SU-DHL-6 (cell line): ENCODE measurements at regions not wholly inside any gene's neighbourhood (a gene's known extent, or its start where the extent isn't known, plus 50 kb on each side); places are given as distances from the start of the nearest gene placed in this dataset.
A peak's percentile ranks its signal among the peaks of the same experiment; 100 is the strongest.

Experiments used
- H2AFZ ChIP-seq: fragments of 200-600 bp; sonication (generic); 2 replicates; pipeline ENCODE4 v1.6.1; 2014; ENCODE audit warnings: low read depth, mild to moderate bottlenecking, moderate library complexity, mixed read lengths, antibody characterized with exemption, low read length; ENCODE audit not compliant: severe bottlenecking
- H3F3A ChIP-seq: fragments of 200-600 bp; shearing (Covaris generic); 2 replicates; pipeline ENCODE4 v1.6.0; 2016; ENCODE audit warnings: antibody characterized with exemption, mild to moderate bottlenecking; ENCODE audit not compliant: insufficient read depth
- H3K27ac ChIP-seq: fragments of 200-600 bp; sonication (generic); 2 replicates; pipeline ENCODE4 v1.5.1; 2016; ENCODE audit warnings: low read depth, mild to moderate bottlenecking, low read length, moderate library complexity, mixed read lengths
- H3K27me3 ChIP-seq: fragments of 200-600 bp; sonication (generic), shearing (Covaris generic); 2 replicates; pipeline ENCODE4 v1.6.0; 2014; ENCODE audit warnings: mild to moderate bottlenecking, low read length
- H3K36me3 ChIP-seq: fragments of 200-600 bp; sonication (generic); 2 replicates; pipeline ENCODE4 v1.6.1; 2014; ENCODE audit warnings: mild to moderate bottlenecking, low read length, mixed read lengths
- H3K4me2 ChIP-seq: fragments of 300-600, 200-600 bp; shearing (Covaris generic), sonication (generic); 2 replicates; pipeline ENCODE4 v1.6.0; 2014; ENCODE audit warnings: low read length, low read depth, mild to moderate bottlenecking; ENCODE audit not compliant: poor library complexity, severe bottlenecking
- H3K4me3 ChIP-seq: fragments of 200-600 bp; sonication (generic); 2 replicates; pipeline ENCODE4 v1.5.1; 2014; ENCODE audit warnings: antibody characterized with exemption, low read length, mild to moderate bottlenecking, mixed read lengths; ENCODE audit not compliant: insufficient read depth, poor library complexity, severe bottlenecking
- H3K79me2 ChIP-seq: fragments of 200-600 bp; sonication (generic); 2 replicates; pipeline ENCODE4 v1.6.1; 2014; ENCODE audit warnings: mild to moderate bottlenecking, low read length, moderate library complexity; ENCODE audit not compliant: insufficient read depth
- H3K9ac ChIP-seq: fragments of 200-600 bp; sonication (generic); 2 replicates; pipeline ENCODE4 v1.7.0; 2014; ENCODE audit warnings: mild to moderate bottlenecking, low read length
- H3K9me2 ChIP-seq: fragments of 200-600 bp; sonication (generic); replicated peaks from 2 replicates; pipeline ENCODE4 v1.6.1; 2014; ENCODE audit warnings: low read length; ENCODE audit not compliant: insufficient read depth
- H3K9me3 ChIP-seq: fragments of 200-600 bp; sonication (generic); 2 replicates; pipeline ENCODE4 v1.6.1; 2014; ENCODE audit warnings: low read length, mixed read lengths; ENCODE audit not compliant: insufficient read depth
- H4K20me1 ChIP-seq: fragments of 200-600 bp; sonication (generic); 2 replicates; pipeline ENCODE4 v1.6.1; 2014; ENCODE audit warnings: low read depth, mild to moderate bottlenecking, antibody characterized with exemption, low read length, moderate library complexity, mixed read lengths
- EZH2phosphoT487 ChIP-seq: fragments of 200-600 bp; sonication (generic), shearing (Covaris generic); conservative IDR thresholded peaks from 2 replicates; pipeline ENCODE4 v1.6.1; 2018; ENCODE audit warnings: mild to moderate bottlenecking, antibody characterized with exemption, low read length, moderate library complexity, mixed read lengths
- TF ChIP-seq, protein P1 (sequence below): fragments of 200-600 bp; sonication (generic); IDR thresholded peaks from one replicate; pipeline ENCODE4 v1.5.1; 2017; ENCODE audit warnings: antibody characterized with exemption, mild to moderate bottlenecking, low read length, moderate library complexity; ENCODE audit not compliant: insufficient read depth, poor library complexity, severe bottlenecking

DNA sequence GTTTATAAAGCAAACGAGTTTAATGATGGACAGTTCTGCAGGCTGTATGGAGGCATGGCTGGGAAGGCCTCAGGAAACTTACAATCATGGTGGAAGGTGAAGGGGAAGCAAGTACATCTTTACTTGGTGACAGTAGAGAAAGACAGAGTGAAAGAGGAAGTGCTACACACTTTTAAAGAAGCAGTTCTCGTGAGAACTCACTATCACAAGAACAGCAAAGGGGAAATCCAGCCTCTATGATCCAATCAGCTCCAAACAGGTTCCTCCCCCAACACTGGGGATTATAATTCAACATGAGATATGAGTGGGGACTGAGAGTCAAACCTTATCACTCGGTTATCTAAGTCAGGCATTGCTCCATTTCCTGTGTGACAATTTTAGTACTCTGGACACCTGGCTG is 189.9 kb upstream of the CNTN1 start:
- no peak overlapping the region for H3K4me2 ChIP-seq

DNA sequence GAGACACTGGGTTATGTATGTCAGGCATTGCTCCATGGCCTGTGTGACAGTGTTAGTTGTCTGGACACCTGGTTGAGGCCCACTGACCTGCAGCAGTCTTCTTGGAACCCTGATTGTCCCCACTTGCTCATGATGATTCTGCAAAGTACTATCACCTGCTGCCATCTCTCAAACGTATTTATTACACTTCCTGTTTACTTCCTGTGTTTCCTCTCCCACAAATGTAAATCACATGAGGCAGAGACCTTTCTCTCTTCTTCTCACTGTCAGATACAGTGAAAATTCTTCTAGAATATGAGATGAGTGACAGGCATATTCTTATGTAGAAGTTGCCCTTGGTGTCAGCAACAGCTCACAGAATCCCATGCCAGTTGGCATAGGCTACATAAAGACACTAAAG is 186.9 kb upstream of the CNTN1 start:
- no peak for TF ChIP-seq EZH2phosphoT487
- TF ChIP-seq, protein P1, sequence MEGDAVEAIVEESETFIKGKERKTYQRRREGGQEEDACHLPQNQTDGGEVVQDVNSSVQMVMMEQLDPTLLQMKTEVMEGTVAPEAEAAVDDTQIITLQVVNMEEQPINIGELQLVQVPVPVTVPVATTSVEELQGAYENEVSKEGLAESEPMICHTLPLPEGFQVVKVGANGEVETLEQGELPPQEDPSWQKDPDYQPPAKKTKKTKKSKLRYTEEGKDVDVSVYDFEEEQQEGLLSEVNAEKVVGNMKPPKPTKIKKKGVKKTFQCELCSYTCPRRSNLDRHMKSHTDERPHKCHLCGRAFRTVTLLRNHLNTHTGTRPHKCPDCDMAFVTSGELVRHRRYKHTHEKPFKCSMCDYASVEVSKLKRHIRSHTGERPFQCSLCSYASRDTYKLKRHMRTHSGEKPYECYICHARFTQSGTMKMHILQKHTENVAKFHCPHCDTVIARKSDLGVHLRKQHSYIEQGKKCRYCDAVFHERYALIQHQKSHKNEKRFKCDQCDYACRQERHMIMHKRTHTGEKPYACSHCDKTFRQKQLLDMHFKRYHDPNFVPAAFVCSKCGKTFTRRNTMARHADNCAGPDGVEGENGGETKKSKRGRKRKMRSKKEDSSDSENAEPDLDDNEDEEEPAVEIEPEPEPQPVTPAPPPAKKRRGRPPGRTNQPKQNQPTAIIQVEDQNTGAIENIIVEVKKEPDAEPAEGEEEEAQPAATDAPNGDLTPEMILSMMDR, result no peak
- Histone ChIP-seq H3K9me3 (no peaks in the 10 kb centered on the region), H3K27ac (no peak overlapping the region), H3K79me2 (no peaks in the 10 kb centered on the region), H2AFZ (no peak overlapping the region), H3K4me3 (no peak overlapping the region), H3K27me3 (no peaks in the 10 kb centered on the region), H3K9ac (no peak overlapping the region), H3K9me2 (no peaks in the 10 kb centered on the region), H3K36me3 (no peaks in the 10 kb centered on the region), H3F3A (no peaks in the 10 kb centered on the region), H4K20me1 (no peaks in the 10 kb centered on the region), H3K4me2 (no peak overlapping the region)

More for the DNA sequence above, 189.9 kb upstream of the CNTN1 start:
- no peak overlapping the region for H3K4me3 ChIP-seq
- no peaks in the 10 kb centered on the region for H3F3A ChIP-seq
- H3K9ac ChIP-seq, result no peak overlapping the region
- TF ChIP-seq, protein P1, result no peak
- no peaks in the 10 kb centered on the region for H3K9me2 ChIP-seq
- H3K36me3 ChIP-seq, result no peaks in the 10 kb centered on the region
- H3K27me3 ChIP-seq, result no peaks in the 10 kb centered on the region
- no peaks in the 10 kb centered on the region for H3K79me2 ChIP-seq
- peak overlapping the region; percentile 22 for H2AFZ ChIP-seq
- H4K20me1 ChIP-seq, result no peaks in the 10 kb centered on the region
- H3K9me3 ChIP-seq, result no peaks in the 10 kb centered on the region
- no peak overlapping the region for H3K27ac ChIP-seq

DNA sequence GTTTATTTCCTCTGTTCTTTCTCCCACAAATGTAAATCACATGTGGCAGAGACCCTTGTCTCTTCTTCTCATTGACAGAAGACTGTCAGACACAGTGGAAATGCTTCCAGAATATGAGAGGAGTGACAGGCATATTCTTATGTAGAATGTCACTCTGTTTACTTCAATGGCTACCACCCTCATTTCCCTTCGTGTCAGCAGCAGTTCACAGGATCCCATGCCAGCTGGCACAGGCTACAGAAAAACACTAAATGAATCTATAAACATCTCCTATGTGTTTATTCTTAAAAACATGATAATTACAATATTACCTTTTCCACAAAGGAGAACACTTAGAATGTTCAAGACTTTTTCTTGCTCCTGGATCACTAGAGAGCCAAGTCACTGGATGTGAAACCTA is 183.8 kb upstream of the CNTN1 start:
- no peaks in the 10 kb centered on the region for H4K20me1 ChIP-seq
- no peak overlapping the region for H3K27ac ChIP-seq
- H3K9me3 ChIP-seq, result no peaks in the 10 kb centered on the region
- no peaks in the 10 kb centered on the region for H3K79me2 ChIP-seq
- H2AFZ ChIP-seq, result no peak overlapping the region
- H3K4me2 ChIP-seq, result no peak overlapping the region
- H3K9ac ChIP-seq, result no peak overlapping the region
- no peaks in the 10 kb centered on the region for H3K27me3 ChIP-seq
- no peaks in the 10 kb centered on the region for H3F3A ChIP-seq
- TF ChIP-seq, protein P1, result no peak
- no peak for TF ChIP-seq EZH2phosphoT487
- H3K9me2 ChIP-seq, result no peaks in the 10 kb centered on the region
- H3K4me3 ChIP-seq, result no peak overlapping the region
- H3K36me3 ChIP-seq, result no peaks in the 10 kb centered on the region

DNA sequence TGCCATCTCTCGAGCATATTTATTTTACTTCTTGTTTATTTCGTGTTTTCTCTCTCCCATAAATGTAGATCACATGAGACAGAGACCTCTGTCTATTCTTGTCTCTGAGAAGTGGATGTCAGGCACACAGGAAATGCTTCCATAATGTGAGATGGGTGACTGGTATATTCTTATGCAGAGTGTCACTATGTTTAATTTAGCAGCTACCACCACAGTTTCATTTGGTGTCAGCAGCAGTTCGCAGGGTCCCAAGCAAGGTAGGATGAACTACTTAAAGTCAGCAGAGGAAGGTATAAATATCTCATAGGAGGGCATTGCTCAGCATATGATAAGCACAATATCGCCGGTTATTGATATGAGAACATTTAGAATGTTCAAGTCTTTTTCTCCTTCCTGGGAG is 180.9 kb upstream of the CNTN1 start:
- TF ChIP-seq, protein P1, result no peak
- no peak for TF ChIP-seq EZH2phosphoT487
- H3K27me3 ChIP-seq, result no peaks in the 10 kb centered on the region
- no peaks in the 10 kb centered on the region for H3K9me3 ChIP-seq
- no peak overlapping the region for H3K9ac ChIP-seq
- H3K4me3 ChIP-seq, result no peak overlapping the region
- H3K36me3 ChIP-seq, result no peaks in the 10 kb centered on the region
- H3K79me2 ChIP-seq, result no peaks in the 10 kb centered on the region
- H3K27ac ChIP-seq, result no peak overlapping the region
- no peak overlapping the region for H2AFZ ChIP-seq
- H4K20me1 ChIP-seq, result no peaks in the 10 kb centered on the region
- H3K4me2 ChIP-seq, result no peak overlapping the region
- H3K9me2 ChIP-seq, result no peaks in the 10 kb centered on the region
- no peaks in the 10 kb centered on the region for H3F3A ChIP-seq
